ENCODE measurements at regions not wholly inside any gene's neighbourhood (a gene's known extent, or its start where the extent isn't known, plus 50 kb on each side); places are given as distances from the start of the nearest gene placed in this dataset.

DNA sequence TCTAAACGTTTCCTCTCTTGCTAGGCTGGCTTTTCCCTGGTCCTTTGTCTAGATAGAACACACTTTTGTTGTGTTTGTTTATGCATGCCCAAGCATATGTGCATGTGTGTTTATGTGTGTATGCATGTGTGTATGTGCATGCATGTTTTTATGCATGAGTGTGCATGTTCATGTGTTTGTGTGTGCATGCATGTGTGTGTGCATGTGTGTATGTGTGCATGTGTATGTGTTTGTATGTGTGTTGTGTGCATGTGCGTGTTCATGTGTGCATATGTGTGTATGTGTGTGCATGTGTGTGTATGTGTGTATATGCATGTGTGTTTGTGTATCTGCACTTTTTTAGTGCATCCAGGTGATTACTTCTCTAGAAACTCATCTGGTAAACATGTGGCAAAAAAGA lies 558.0 kb downstream of the GALR1 start:
- no peak overlapping the region for H3K4me3 ChIP-seq (ENCODE audit: low read depth, low read length)
- TF ChIP-seq, protein P1, sequence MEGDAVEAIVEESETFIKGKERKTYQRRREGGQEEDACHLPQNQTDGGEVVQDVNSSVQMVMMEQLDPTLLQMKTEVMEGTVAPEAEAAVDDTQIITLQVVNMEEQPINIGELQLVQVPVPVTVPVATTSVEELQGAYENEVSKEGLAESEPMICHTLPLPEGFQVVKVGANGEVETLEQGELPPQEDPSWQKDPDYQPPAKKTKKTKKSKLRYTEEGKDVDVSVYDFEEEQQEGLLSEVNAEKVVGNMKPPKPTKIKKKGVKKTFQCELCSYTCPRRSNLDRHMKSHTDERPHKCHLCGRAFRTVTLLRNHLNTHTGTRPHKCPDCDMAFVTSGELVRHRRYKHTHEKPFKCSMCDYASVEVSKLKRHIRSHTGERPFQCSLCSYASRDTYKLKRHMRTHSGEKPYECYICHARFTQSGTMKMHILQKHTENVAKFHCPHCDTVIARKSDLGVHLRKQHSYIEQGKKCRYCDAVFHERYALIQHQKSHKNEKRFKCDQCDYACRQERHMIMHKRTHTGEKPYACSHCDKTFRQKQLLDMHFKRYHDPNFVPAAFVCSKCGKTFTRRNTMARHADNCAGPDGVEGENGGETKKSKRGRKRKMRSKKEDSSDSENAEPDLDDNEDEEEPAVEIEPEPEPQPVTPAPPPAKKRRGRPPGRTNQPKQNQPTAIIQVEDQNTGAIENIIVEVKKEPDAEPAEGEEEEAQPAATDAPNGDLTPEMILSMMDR (IDR thresholded peaks at IDR 0.05; ENCODE audit: insufficient read depth, low read length) = no peak
- DNase-seq (ENCODE audit: low read depth) = no peak

DNA sequence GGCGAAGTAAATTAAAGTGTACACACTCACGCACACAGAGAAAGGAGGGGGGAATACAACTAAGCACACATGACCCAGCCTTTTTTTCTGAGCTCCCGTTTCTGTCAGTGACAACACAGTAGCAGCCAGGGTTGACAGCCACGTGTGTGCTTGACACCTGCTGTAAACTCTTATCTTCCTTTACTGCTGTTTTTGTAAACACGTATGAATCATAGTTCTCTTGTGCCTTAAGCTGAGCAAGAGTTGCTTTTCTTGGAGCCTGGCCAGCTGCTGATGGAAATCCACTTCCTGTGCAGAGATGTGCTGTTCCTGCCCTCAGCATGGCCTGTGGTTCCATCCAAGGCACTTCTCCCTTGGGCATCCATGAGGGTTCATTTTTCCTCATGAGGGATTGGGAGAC lies 561.9 kb downstream of the GALR1 start:
- no peak overlapping the region for H3K4me3 ChIP-seq (ENCODE audit: low read depth, low read length)
- DNase-seq (ENCODE audit: low read depth) = no peak
- TF ChIP-seq, protein P1 (IDR thresholded peaks at IDR 0.05; ENCODE audit: insufficient read depth, low read length) = no peak

DNA sequence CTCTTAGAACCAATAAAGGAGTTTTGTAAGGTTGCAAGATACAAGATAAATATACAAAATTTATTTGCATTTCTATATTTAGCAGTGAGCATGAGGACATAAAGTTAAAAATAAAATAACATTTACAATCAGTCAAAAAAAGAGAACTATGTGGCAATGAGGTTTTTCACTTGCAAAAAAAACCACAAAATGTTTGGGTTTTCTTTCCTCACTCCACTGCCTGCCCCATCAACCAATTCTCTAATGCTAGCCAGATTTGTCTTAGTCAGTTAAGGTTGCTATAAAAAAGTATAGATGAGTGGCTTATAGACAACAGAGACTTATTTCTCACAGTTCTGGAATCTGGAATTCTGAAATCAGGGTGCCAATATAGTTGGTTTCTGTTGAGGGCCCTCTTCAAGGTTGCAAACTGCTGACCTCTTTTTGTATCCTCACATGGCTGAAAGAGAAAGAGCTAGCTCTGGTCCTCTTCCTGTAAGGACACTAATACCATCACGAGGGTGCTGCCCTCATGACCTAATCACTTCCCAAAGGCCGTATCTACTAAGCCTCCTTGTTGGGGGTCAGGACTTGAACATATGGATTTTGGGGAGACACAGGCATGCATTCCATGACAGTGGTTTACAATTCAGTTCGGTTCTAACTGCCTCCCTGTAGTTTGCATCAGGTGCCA lies 566.2 kb downstream of the GALR1 start:
- TF ChIP-seq, protein P1 (IDR thresholded peaks at IDR 0.05; ENCODE audit: insufficient read depth, low read length) = no peak
- no peak overlapping the region for H3K4me3 ChIP-seq (ENCODE audit: low read depth, low read length)

DNA sequence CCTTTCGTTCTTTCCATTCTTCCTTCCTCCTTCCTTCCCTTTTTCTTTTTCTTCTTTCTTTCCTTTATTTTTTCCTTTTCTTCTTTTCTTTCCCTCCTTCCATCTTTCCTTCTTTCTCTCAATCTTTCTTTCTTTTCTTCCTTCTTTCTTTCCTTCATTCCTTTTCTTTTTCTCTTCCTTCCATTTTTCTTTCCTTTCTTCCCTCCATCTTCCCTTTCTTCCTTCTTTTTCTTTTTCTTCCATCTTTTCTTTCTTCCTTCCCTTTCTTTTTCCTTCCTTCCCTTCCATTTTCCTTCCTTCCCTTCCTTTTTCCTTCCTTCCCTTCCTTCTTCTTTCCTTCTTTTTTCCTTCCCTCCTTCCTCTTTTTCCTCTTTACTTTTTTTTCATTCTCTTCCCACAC lies 568.7 kb downstream of the GALR1 start:
- no peak for DNase-seq (ENCODE audit: low read depth)
- H3K4me3 ChIP-seq (ENCODE audit: low read depth, low read length) = no peak overlapping the region
- TF ChIP-seq, protein P1 (IDR thresholded peaks at IDR 0.05; ENCODE audit: insufficient read depth, low read length) = no peak

More for the DNA sequence above, 566.2 kb downstream of the GALR1 start:
- DNase-seq (ENCODE audit: low read depth) = no peak

DNA sequence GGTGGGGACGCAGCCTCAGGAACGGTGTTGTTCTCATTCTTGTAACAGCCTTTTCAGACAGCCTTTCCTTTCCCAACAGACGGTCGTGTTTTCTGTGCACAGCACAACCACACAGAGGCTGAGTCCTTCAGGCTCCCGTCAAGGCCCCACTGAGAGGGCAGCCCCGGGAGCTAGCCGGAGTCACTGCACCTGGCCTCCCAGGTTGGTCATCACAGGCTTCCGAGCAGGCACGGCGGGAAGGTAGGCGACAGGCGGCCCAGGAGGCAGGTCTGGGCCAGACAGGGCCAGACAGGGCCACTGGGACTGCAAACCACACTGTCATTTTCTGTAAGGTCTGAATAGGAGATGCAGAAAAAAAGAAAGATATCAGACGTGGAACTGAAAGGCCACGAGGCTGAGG lies 570.8 kb downstream of the GALR1 start:
- no peak for DNase-seq (ENCODE audit: low read depth)
- TF ChIP-seq, protein P1 (IDR thresholded peaks at IDR 0.05; ENCODE audit: insufficient read depth, low read length) = no peak
- H3K4me3 ChIP-seq (ENCODE audit: low read depth, low read length) = no peak overlapping the region

DNA sequence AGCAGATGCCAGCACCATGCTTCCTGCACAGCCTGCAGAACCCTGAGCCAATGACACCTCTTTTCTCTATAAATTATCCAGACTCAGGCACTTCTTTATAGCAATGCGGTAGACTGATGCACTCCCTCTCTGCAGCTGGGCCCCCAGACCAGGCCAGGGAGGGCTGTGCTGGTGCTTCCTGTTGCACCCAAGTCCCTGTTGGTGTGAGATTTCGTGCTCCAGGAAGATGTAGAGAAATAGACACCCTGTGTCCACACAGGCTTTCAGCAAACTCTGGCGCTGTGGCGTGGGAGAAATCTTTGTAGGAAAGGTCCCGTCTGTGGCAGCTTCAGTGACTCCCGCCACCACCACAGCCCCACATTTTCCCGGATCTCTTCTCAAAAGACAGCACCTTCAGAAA lies 572.2 kb downstream of the GALR1 start:
- no peak for DNase-seq (ENCODE audit: low read depth)

More for the DNA sequence above, 572.2 kb downstream of the GALR1 start:
- TF ChIP-seq, protein P1 (IDR thresholded peaks at IDR 0.05; ENCODE audit: insufficient read depth, low read length) = no peak
- H3K4me3 ChIP-seq (ENCODE audit: low read depth, low read length) = no peak overlapping the region

All from fibroblast of the aortic adventitia (primary cell).